ENCODE measurements at regions not wholly inside any gene's neighbourhood (a gene's known extent, or its start where the extent isn't known, plus 50 kb on each side); places are given as distances from the start of the nearest gene placed in this dataset.

DNA sequence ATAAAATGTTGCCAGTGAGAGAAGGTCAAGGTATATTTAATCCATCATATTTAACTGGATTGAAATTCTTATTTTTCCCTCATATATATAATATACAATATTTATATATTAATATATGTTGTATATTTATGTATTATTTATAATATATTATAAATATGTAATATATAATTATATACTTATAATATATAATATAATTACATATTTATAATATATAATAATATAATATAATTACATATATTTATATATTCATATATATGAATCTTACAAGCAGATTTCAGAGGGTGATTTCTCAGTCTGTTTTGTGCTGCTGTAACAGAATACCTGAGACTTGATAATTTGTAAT is 52.7 kb upstream of the TLE3 start:
- ATAC-seq = no peak
- no peak for FAIRE-seq
- no peaks in the 10 kb centered on the region for H3K9me1 ChIP-seq (ENCODE audit: control insufficient read depth, insufficient read depth, low read length)
- H4K20me1 ChIP-seq (replicated peaks; ENCODE audit: control insufficient read depth, insufficient read depth, low read length) = no peaks in the 10 kb centered on the region
- no peaks in the 10 kb centered on the region for H3K9me3 ChIP-seq (replicated peaks; ENCODE audit: control insufficient read depth, insufficient read depth, low read depth, low read length)
- no peak overlapping the region for H3K9ac ChIP-seq (ENCODE audit: insufficient read depth in 1 of 2, low read depth in 2 of 2, low read length in 2 of 2)
- no peaks in the 10 kb centered on the region for H3K79me2 ChIP-seq (ENCODE audit: control insufficient read depth, insufficient read depth, low read length)
- H2AFZ ChIP-seq (ENCODE audit: low read depth, low read length) = no peak overlapping the region
- intact Hi-C loops (cut with micrococcal nuclease) (no loop called here), in situ Hi-C loops (cut with MboI) (no loop called here)
- CTCF ChIA-PET (ENCODE audit: low intra/inter-chr PET ratio) = no interaction called here
- peaks cover 14 to 26% of the 10 kb centered on the region in 2 experiments for H3K27me3 ChIP-seq (ENCODE audit: control insufficient read depth in 2 of 2, insufficient read depth in 2 of 2, low read length in 2 of 2)
- no TSS peak for BruUV-seq (replicated peaks)
- no peak overlapping the region for H3K27ac ChIP-seq (ENCODE audit: extremely low read depth, low read depth, low read length)
- POLR2A ChIA-PET = no interaction called here
- H3K4me2 ChIP-seq (ENCODE audit: insufficient read depth, low read length) = no peak overlapping the region
- H3K4me3 ChIP-seq = no peak overlapping the region
- DNase-seq (ENCODE audit: extremely low read depth in 1 of 4, low spot score in 3 of 4) = no peak
- no peak for TF ChIP-seq MAFG (tag; conservative IDR thresholded peaks at IDR 0.05)
- no peak for TF ChIP-seq RB1 (IDR thresholded peaks at IDR 0.05; ENCODE audit: low read depth)
- no peak for TF ChIP-seq KDM4B (IDR thresholded peaks at IDR 0.05; ENCODE audit: borderline replicate concordance in 2 of 2, low read depth in 1 of 2)
- TF ChIP-seq STAT5B (CRISPR knock-in tag; IDR thresholded peaks at IDR 0.05) = no peak
- TF ChIP-seq, protein P1, sequence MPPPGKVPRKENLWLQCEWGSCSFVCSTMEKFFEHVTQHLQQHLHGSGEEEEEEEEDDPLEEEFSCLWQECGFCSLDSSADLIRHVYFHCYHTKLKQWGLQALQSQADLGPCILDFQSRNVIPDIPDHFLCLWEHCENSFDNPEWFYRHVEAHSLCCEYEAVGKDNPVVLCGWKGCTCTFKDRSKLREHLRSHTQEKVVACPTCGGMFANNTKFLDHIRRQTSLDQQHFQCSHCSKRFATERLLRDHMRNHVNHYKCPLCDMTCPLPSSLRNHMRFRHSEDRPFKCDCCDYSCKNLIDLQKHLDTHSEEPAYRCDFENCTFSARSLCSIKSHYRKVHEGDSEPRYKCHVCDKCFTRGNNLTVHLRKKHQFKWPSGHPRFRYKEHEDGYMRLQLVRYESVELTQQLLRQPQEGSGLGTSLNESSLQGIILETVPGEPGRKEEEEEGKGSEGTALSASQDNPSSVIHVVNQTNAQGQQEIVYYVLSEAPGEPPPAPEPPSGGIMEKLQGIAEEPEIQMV (tag; conservative IDR thresholded peaks at IDR 0.05; ENCODE audit: low read depth) = no peak
- no peak for TF ChIP-seq NFIC (IDR thresholded peaks at IDR 0.05)
- TF ChIP-seq POLR2G (IDR thresholded peaks at IDR 0.05; ENCODE audit: low read depth, low read length) = no peak
- TF ChIP-seq, protein P2, sequence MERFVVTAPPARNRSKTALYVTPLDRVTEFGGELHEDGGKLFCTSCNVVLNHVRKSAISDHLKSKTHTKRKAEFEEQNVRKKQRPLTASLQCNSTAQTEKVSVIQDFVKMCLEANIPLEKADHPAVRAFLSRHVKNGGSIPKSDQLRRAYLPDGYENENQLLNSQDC (CRISPR knock-in tag; IDR thresholded peaks at IDR 0.05) = no peak
- TF ChIP-seq KAT8 (IDR thresholded peaks at IDR 0.05; ENCODE audit: low read depth) = no peak
- TF ChIP-seq TAF1 (IDR thresholded peaks at IDR 0.05; ENCODE audit: control insufficient read depth, extremely low read depth, insufficient read depth, low read length, severe bottlenecking) = no peak
- no peak for TF ChIP-seq TEAD1 (CRISPR knock-in tag; IDR thresholded peaks at IDR 0.05)
- no peak for TF ChIP-seq PHF8 (IDR thresholded peaks at IDR 0.05; ENCODE audit: borderline replicate concordance, low read length)
- no peak for TF ChIP-seq SP2 (IDR thresholded peaks at IDR 0.05; ENCODE audit: extremely low read depth, low read depth, low read length, poor library complexity, severe bottlenecking)
- no peaks in the 10 kb centered on the region for H3K36me3 ChIP-seq (ENCODE audit: control insufficient read depth, insufficient read depth, low read length)
- H3K4me1 ChIP-seq (replicated peaks in 1 of 2; ENCODE audit: control insufficient read depth in 2 of 2, insufficient read depth in 2 of 2, low read length in 2 of 2) = peaks cover 5% of the 10 kb centered on the region in 2 experiments; a peak in 3 of 5 replicates
